Epithelial cell of proximal tubule (primary cell): ENCODE measurements at regions not wholly inside any gene's neighbourhood (a gene's known extent, or its start where the extent isn't known, plus 50 kb on each side); places are given as distances from the start of the nearest gene placed in this dataset.

Experiments used
- DNase-seq: peaks from one replicate; pipeline ENCODE4 v3.0.0-alpha.2; 2011; ENCODE audit warnings: low read depth
- H3K4me3 ChIP-seq: 2 replicates; pipeline ENCODE4 v1.5.1; 2011; ENCODE audit warnings: low read depth, mild to moderate bottlenecking, low read length
- CTCF ChIP-seq: conservative IDR thresholded peaks from 2 replicates; pipeline ENCODE4 v1.5.1; 2012; ENCODE audit warnings: low read depth, mild to moderate bottlenecking, low read length

- no peak overlapping the region for H3K4me3 ChIP-seq
- DNase-seq: peak; percentile 82
- TF ChIP-seq CTCF: no peak
These were observed 114.0 kb upstream of the ENPEP start for GRCh38 chr4:110361921-110362320.

GRCh38 chr4:110359076-110359475 lies 116.9 kb upstream of the ENPEP start:
- no peak for DNase-seq
- no peak for TF ChIP-seq CTCF
- H3K4me3 ChIP-seq: no peak overlapping the region

- TF ChIP-seq CTCF: no peak
- no peak for DNase-seq
These were observed 118.4 kb upstream of the ENPEP start for GRCh38 chr4:110357521-110357920.

GRCh38 chr4:110354460-110354859 lies 121.5 kb upstream of the ENPEP start:
- no peak for TF ChIP-seq CTCF
- no peak overlapping the region for H3K4me3 ChIP-seq
- no peak for DNase-seq

More at GRCh38 chr4:110357521-110357920, 118.4 kb upstream of the ENPEP start:
- no peak overlapping the region for H3K4me3 ChIP-seq

- H3K4me3 ChIP-seq: no peak overlapping the region
- TF ChIP-seq CTCF: no peak
- DNase-seq: no peak
These were observed 123.1 kb upstream of the ENPEP start for GRCh38 chr4:110352670-110353442.

- H3K4me3 ChIP-seq: no peak overlapping the region
- no peak for TF ChIP-seq CTCF
- no peak for DNase-seq
These were observed 127.1 kb upstream of the ENPEP start for GRCh38 chr4:110348711-110349383.
